ENCODE measurements at regions not wholly inside any gene's neighbourhood (a gene's known extent, or its start where the extent isn't known, plus 50 kb on each side); places are given as distances from the start of the nearest gene placed in this dataset.

DNA sequence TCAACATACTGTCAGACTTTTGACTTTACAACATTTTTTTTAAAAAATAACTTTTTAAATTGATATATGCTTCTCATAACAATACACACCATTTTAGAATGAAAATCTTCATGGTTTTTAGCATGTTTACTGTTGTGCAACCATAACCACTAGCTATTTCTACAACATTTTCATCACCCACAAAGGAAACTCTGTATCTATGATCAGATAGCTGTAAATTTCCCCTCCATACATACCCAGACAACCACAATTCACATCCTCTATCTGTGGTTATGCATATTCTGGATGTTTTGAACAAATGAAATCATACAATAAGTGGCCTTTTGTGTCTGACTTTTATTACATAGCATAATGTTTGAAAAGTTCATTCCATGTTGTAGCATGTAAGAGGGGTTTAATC lies 1666.0 kb downstream of the EFNB2 start:
- TF ChIP-seq RAD21 (IDR thresholded peaks at IDR 0.05; ENCODE audit: low read depth) (no peak), EP300 (IDR thresholded peaks at IDR 0.05; ENCODE audit: borderline replicate concordance) (no peak), REST (IDR thresholded peaks at IDR 0.05; ENCODE audit: low read depth) (no peak), ZBTB7A (IDR thresholded peaks at IDR 0.05; ENCODE audit: low read depth) (no peak)
- TF ChIP-seq, protein P1, sequence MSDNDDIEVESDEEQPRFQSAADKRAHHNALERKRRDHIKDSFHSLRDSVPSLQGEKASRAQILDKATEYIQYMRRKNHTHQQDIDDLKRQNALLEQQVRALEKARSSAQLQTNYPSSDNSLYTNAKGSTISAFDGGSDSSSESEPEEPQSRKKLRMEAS (IDR thresholded peaks at IDR 0.05): no peak
